Fibroblast of skin of left biceps (primary cell): ENCODE measurements at regions not wholly inside any gene's neighbourhood (a gene's known extent, or its start where the extent isn't known, plus 50 kb on each side); places are given as distances from the start of the nearest gene placed in this dataset.
"Not testable (repeated sequence)": the region's sequence is repeated elsewhere in the genome, so short reads cannot be mapped to it uniquely, and the experiment has no call there.

Experiments used
- DNase-seq, 2 experiments: peaks; one replicate each; pipeline ENCODE4 v3.0.0-alpha.2; 2013; ENCODE audit warnings: low read depth in 2 of 2

DNA sequence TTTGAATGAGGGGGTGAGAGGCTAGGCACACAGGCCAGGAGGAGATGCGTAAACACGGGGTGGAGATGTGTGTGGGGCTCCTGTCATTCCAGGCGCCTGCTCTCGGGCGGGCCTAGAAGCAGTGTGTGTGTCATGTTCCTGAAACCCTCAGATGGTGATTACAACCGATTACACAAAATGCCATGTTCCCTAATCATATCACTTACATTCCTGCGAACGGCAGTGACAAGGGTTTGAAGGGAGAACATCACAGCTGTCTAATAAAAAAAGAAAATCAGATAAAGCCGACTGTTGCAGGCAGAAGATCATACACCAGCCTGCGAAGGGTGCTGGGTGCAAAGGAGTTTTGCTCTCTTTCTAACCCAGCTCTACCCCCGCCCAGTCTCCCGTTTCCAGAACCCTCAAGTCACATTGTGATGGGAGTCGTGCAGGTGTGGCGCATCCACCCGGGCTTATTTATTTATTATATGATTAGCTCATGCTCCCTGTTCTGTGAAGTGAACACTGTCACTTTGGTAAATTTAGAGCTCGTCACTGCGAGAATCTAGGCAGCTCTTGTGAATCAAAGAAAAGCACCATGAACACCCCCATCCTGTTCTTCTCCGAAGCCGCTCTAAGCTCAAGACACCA, 140.3 kb downstream of the NR2F2 start:
- no peak for DNase-seq

DNA sequence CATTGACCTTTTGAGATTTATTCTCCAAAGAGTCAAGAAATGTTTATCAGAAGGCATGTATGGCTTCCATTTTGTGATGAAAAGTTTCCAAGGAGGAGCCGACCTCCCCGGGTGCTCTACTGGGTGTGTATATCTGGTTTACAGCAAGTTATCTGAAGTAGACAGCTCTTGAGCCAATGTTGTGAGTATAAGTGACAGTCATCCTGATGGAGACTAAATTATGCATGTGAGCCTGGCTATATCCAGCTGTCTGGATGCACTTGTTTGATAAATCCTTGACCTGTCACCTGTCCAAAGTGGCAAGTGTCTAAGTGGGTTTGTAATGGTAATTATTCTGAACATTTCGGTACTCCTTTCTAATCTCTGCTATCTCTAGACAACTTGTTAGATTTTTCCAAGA, 142.2 kb downstream of the NR2F2 start:
- DNase-seq = no peak

- no peak for DNase-seq
These were observed 143.1 kb downstream of the NR2F2 start for GRCh38 chr15:96473556-96473955.

DNA sequence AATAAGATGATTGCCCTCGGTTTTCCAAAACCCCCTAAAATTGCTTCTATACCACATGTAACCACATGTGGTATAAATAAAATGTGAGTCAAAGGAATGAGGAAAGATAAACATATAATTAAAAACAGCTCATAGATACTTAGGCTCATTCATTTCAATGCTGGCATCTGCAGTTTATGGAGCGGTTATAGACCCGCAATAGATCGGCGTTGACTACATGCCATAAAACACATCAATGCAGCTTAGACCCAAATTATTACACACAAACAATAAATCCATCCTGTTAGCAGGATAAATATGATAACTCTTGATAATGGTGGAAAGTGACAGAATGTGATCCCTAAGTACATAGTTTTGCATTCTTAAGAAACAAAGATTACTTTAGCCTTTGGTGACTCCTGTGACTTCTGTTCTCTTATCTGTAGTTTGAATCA, 143.7 kb downstream of the NR2F2 start:
- no peak for DNase-seq

- no peak for DNase-seq
These were observed 146.7 kb downstream of the NR2F2 start for GRCh38 chr15:96477227-96477626.

- DNase-seq = not testable (repeated sequence)
These were observed 153.9 kb downstream of the NR2F2 start for GRCh38 chr15:96484412-96484811.

GRCh38 chr15:96484830-96485229, 154.3 kb downstream of the NR2F2 start:
- DNase-seq = no peak

- DNase-seq = no peak
These were observed 156.7 kb downstream of the NR2F2 start for GRCh38 chr15:96487245-96487644.

DNA sequence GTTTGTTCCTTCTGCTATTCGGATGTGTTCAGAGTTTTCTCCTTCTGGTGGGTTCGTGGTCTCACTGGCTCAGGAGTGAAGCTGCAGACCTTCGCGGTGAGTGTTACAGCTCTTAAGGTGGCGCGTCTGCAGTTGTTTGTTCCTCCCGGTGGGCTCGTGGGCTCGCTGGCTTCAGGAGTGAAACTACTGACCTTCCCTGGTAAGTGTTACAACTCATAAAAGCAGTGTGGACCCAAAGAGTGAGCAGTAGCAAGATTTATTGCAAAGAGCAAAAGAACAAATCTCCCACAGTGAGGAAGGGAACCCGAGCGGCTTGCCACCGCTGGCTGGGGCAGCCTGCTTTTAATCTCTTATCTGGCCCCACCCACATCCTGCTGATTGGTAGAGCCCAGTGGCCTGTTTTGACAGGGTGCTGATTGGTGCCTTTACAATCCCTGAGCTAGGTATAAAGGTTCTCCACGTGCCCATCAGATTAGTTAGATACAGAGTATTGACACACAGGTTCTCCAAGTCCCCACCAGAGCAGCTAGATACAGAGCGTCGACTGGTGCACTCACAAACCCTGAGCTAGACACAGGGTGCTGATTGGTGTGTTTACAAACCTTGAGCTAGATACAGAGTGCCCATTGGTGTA, 160.7 kb downstream of the NR2F2 start:
- DNase-seq = not testable (repeated sequence)

DNA sequence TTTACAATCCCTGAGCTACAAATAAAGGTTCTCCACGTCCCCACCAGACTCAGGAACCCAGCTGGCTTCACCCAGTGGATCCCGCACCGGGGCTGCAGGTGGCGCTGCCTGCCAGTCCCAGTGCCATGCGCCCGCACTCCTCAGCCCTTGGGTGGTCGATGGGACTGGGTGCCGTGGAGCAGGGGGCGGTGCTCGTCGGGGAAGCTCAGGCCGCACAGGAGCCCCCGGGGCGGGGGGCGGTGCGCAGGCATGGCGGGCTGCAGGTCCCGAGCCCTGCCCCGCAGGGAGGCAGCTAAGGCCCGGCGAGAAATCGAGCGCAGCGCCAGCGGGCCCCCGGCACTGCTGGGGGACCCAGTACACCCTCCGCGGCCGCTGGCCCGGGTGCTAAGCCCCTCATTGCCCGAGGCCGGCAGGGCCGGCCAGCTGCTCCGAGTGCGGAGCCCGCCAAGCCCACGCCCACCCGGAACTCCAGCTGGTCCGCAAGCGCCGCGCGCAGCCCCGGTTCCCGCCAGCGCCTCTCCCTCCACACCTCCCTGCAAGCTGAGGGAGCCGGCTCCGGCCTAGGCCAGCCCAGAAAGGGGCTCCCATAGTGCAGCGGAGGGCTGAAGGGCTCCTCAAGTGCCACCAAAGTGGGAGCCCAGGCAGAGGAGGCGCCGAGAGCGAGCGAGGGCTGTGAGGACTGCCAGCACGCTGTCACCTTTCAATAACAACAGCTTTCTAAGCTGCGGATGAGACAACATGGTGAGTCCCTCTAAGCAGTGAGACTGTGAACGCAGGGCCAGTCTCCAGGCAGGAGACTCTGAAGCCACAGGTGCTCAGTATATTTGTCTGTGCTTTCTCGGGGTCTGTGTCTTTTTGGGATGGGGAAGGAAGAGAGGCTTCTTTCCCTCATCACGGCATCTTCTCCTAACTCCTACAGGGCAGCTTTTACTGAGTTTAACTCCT, 161.5 kb downstream of the NR2F2 start:
- DNase-seq = not testable (repeated sequence)

GRCh38 chr15:96494505-96494904, 164.0 kb downstream of the NR2F2 start:
- no peak for DNase-seq

GRCh38 chr15:96495386-96495785, 164.9 kb downstream of the NR2F2 start:
- no peak for DNase-seq

GRCh38 chr15:96497951-96498350, 167.5 kb downstream of the NR2F2 start:
- DNase-seq = no peak

DNA sequence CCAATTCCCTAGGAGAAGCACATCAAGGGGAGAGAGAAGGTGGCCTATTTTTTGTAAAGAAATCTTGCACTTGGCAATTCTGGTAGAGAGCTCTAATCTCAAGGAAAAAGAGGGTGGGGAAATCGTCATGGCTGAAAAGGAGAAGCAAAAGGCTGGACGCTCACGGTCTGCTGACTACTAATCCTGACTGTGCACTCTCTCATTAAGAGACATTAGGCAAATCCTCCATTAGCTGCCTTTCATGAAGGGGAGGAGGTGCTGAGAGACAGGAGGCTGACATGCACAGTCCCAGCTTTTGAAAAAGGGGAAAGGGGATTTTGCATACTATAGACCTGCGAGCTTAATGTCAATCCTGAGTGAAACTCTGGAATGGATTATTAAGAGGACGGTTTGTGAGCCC, 170.0 kb downstream of the NR2F2 start:
- no peak for DNase-seq

DNA sequence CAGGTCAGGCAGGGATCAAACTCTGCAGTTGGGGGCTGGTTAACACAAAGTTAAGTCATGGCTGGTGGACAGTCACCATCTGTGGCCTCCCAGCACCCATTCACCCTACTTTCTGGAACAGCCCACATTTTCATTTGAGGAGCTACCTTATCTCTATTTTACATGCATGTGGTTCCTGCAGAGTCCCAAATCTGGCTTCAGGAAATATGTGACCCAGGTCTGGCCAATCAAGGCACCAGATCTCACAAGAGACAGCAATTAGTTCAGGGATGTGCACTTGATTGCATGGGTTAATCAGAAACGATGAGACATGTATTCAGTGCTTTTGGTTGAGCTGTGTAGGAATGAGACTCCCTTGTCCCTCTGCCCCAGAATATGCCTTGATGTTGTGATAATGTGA, 170.9 kb downstream of the NR2F2 start:
- DNase-seq = no peak

GRCh38 chr15:96502196-96502595, 171.7 kb downstream of the NR2F2 start:
- no peak for DNase-seq

GRCh38 chr15:96503276-96503675, 172.8 kb downstream of the NR2F2 start:
- DNase-seq = no peak

GRCh38 chr15:96504371-96504770, 173.9 kb downstream of the NR2F2 start:
- no peak for DNase-seq

DNA sequence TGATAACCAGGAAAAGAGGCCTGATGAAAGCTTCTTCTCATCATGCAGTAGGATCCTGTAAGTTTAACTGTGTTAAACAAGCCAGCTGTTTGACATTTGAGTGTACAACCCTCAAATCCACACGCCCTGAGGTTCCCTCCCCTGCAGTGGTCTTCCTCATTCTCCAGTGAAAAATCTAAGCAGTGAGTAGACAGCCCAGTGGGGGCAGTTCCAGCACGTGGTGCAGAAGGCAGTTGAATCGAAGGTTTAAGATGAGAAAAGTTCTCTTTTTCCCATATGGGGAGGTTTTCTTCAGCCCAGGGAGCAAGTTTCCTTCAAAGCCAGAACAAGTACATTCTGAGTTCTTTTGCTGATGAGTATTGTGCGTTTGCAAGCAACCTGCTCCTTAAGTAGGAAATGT, 174.5 kb downstream of the NR2F2 start:
- DNase-seq = no peak

- no peak for DNase-seq
These were observed 184.2 kb downstream of the NR2F2 start for GRCh38 chr15:96514607-96515285.

DNA sequence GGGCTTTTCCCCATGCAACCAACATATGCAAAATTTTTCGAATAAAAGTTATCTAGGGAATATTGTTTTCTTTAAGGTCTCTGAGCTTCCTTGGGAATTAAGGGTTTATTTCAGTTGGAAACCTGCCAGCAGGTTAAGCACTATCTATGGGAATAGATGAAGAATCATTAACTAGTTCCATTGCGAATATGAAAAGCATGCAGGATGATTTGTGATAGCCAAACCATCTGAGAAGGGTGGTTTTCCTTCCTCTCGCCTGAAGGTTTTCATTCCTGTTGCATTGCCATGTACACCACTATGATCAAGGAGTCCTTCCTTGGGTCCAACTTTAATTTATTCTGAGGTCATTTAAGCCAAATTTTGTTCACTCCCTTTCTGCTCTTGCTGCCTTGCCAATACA, 184.9 kb downstream of the NR2F2 start:
- DNase-seq = no peak

DNA sequence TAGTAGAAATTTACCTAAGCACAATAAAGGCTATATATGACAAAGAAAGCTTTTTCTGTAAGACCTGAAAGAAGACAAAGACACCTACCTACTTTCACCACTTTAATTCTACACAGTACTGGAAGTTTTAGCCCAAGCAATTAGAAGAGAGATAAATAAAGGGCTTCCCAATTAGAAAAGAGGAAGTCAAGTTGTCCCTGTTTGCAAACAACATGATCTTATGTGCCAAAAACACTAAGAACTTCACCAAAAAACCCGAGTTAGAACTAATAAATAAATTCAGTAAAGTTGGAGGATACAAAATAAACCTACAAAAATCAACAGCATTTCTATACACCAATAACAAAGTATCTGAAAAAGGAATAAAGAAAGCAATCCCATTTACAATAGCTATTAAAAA, 190.9 kb downstream of the NR2F2 start:
- DNase-seq = no peak
